ENCODE measurements at regions not wholly inside any gene's neighbourhood (a gene's known extent, or its start where the extent isn't known, plus 50 kb on each side); places are given as distances from the start of the nearest gene placed in this dataset.

GRCh38 chr5:30102185-30102584 is 1091.3 kb upstream of the CDH6 start:
- Histone ChIP-seq H3K23me2 (ENCODE audit: low read depth, low read length) (no peaks in the 10 kb centered on the region), H2AK5ac (ENCODE audit: low read depth, low read length) (no peak overlapping the region), H3K27me3 (replicated peaks in 1 of 4; ENCODE audit: control insufficient read depth in 3 of 4, extremely low read depth in 1 of 4, insufficient read depth in 3 of 4, low read length in 3 of 4) (no peaks in the 10 kb centered on the region), H2BK5ac (ENCODE audit: low read depth, low read length) (no peak overlapping the region), H3K18ac (ENCODE audit: extremely low read depth, low read length) (no peak overlapping the region), H2BK120ac (replicated peaks; ENCODE audit: low read depth, low read length) (no peak overlapping the region), H4K5ac (ENCODE audit: insufficient read length, low read depth, low read length) (no peak overlapping the region), H3K9me3 (ENCODE audit: insufficient read depth in 2 of 2, low read depth in 1 of 2, low read length in 1 of 2) (no peaks in the 10 kb centered on the region), H3K4me2 (ENCODE audit: insufficient read depth in 1 of 2, low read depth in 2 of 2, low read length in 2 of 2) (no peak overlapping the region), H3K4me3 (ENCODE audit: extremely low read depth in 1 of 4, insufficient read depth in 2 of 4, low read depth in 3 of 4, low read length in 4 of 4) (no peak overlapping the region), H2BK20ac (ENCODE audit: low read length) (no peak overlapping the region), H3K27ac (ENCODE audit: low read depth, low read length) (no peak overlapping the region), H4K8ac (ENCODE audit: extremely low read depth, insufficient read depth, low read length) (no peak overlapping the region), H3K79me1 (ENCODE audit: low read depth, low read length) (no peaks in the 10 kb centered on the region), H3K23ac (ENCODE audit: insufficient read length) (no peak overlapping the region), H3K56ac (replicated peaks; ENCODE audit: insufficient read length, low read depth, low read length) (no peak overlapping the region), H2BK12ac (ENCODE audit: low read depth, low read length) (no peak overlapping the region), H2AFZ (ENCODE audit: low read length) (no peak overlapping the region), H3K4ac (replicated peaks; ENCODE audit: insufficient read length, low read depth, low read length) (no peak overlapping the region), H3K4me1 (replicated peaks in 1 of 4; ENCODE audit: control insufficient read depth in 3 of 4, insufficient read depth in 4 of 4, low read length in 3 of 4) (peaks cover 1 to 6% (median 4%) of the 10 kb centered on the region in 4 experiments; a peak in 3 of 7 replicates), H3K14ac (ENCODE audit: insufficient read length) (no peak overlapping the region), H4K91ac (replicated peaks; ENCODE audit: insufficient read length, low read length) (no peak overlapping the region), H3K79me2 (ENCODE audit: control insufficient read depth in 1 of 2, insufficient read depth in 2 of 2, low read length in 2 of 2) (no peaks in the 10 kb centered on the region), H3K9ac (replicated peaks in 1 of 4; ENCODE audit: extremely low read depth in 1 of 4, low read depth in 3 of 4, low read length in 3 of 4) (no peak overlapping the region), H3K36me3 (ENCODE audit: control insufficient read depth in 2 of 4, insufficient read depth in 4 of 4, low read length in 3 of 4) (no peaks in the 10 kb centered on the region), H4K20me1 (replicated peaks in 1 of 2; ENCODE audit: control insufficient read depth in 1 of 2, insufficient read depth in 2 of 2, low read length in 2 of 2) (no peaks in the 10 kb centered on the region), H2BK15ac (ENCODE audit: low read length) (no peak overlapping the region)
- WGBS, 2 experiments (ENCODE audit: extremely low coverage in 1 of 2, insufficient coverage in 1 of 2, insufficient read length in 1 of 2, insufficient replicate concordance in 2 of 2, low coverage in 1 of 2, low lambda C conversion rate in 2 of 2, missing lambda C conversion rate in 1 of 2): 91% methylated on average over 2 of the region's 2 CpGs; no CpG with 5 or more reads in 1 of the 2 experiments
- FAIRE-seq (no peak), DNase-seq (ENCODE audit: low read depth in 1 of 2, low spot score in 2 of 2) (no peak)
- TF ChIP-seq, protein P1, sequence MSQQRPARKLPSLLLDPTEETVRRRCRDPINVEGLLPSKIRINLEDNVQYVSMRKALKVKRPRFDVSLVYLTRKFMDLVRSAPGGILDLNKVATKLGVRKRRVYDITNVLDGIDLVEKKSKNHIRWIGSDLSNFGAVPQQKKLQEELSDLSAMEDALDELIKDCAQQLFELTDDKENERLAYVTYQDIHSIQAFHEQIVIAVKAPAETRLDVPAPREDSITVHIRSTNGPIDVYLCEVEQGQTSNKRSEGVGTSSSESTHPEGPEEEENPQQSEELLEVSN (IDR thresholded peaks at IDR 0.05): no peak
- TF ChIP-seq CTBP2 (IDR thresholded peaks at IDR 0.05; ENCODE audit: borderline replicate concordance, insufficient read depth, insufficient read length, low read length) (no peak), MAFK (IDR thresholded peaks at IDR 0.05; ENCODE audit: low read depth, low read length) (peak; percentile 73), RBBP5 (IDR thresholded peaks at IDR 0.05; ENCODE audit: borderline replicate concordance, low read depth, low read length) (no peak), USF2 (IDR thresholded peaks at IDR 0.05; ENCODE audit: low read length) (no peak), NANOG (IDR thresholded peaks at IDR 0.05; ENCODE audit: insufficient read depth, low read depth, low read length, poor library complexity, severe bottlenecking) (no peak), PHF8 (conservative IDR thresholded peaks at IDR 0.05; ENCODE audit: low read depth, low read length) (no peak)
- ChIA-PET CTCF (ENCODE audit: partially characterized antibody) (no interaction called here), POLR2A (ENCODE audit: partially characterized antibody) (no interaction called here)

All from H1 (cell line).